LHCN-M2 (cell line): ENCODE measurements at regions not wholly inside any gene's neighbourhood (a gene's known extent, or its start where the extent isn't known, plus 50 kb on each side); places are given as distances from the start of the nearest gene placed in this dataset.
A peak's percentile ranks its signal among the peaks of the same experiment; 100 is the strongest.

Source experiments
- DNase-seq: peaks from one replicate; pipeline ENCODE4 v3.0.0-alpha.2; 2012; ENCODE audit warnings: low read depth

- peak; percentile 87 for DNase-seq
These were observed 297.0 kb upstream of the PITRM1 start for GRCh38 chr10:3469639-3470020.

- peak; percentile 99 for DNase-seq
These were observed 296.5 kb upstream of the PITRM1 start for GRCh38 chr10:3468919-3469638.

- peak; percentile 99 for DNase-seq
These were observed 294.7 kb upstream of the PITRM1 start for GRCh38 chr10:3467052-3467951.

GRCh38 chr10:3465406-3465891, 292.9 kb upstream of the PITRM1 start:
- DNase-seq = no peak

- no peak for DNase-seq
These were observed 292.3 kb upstream of the PITRM1 start for GRCh38 chr10:3464760-3465405.

- DNase-seq = no peak
These were observed 288.0 kb upstream of the PITRM1 start for GRCh38 chr10:3460420-3461128.

- no peak for DNase-seq
These were observed 283.1 kb upstream of the PITRM1 start for GRCh38 chr10:3455385-3456334.

- DNase-seq = peak; percentile 92
These were observed 280.2 kb upstream of the PITRM1 start for GRCh38 chr10:3452683-3453361.

- peak; percentile 97 for DNase-seq
These were observed 279.6 kb upstream of the PITRM1 start for GRCh38 chr10:3452173-3452626.

- DNase-seq = no peak
These were observed 279.1 kb upstream of the PITRM1 start for GRCh38 chr10:3451516-3452172.

GRCh38 chr10:3446221-3446620, 273.6 kb upstream of the PITRM1 start:
- no peak for DNase-seq

- peak; percentile 59 for DNase-seq
These were observed 273.1 kb upstream of the PITRM1 start for GRCh38 chr10:3445648-3446047.

- DNase-seq = no peak
These were observed 269.9 kb upstream of the PITRM1 start for GRCh38 chr10:3442451-3442990.

GRCh38 chr10:3439183-3439582, 266.6 kb upstream of the PITRM1 start:
- no peak for DNase-seq

GRCh38 chr10:3438606-3439005, 266.0 kb upstream of the PITRM1 start:
- DNase-seq = no peak

GRCh38 chr10:3435671-3436070, 263.1 kb upstream of the PITRM1 start:
- no peak for DNase-seq

GRCh38 chr10:3433988-3434387, 261.4 kb upstream of the PITRM1 start:
- DNase-seq = no peak

- no peak for DNase-seq
These were observed 260.5 kb upstream of the PITRM1 start for GRCh38 chr10:3433131-3433530.
